SHP77 (cell line): ENCODE measurements at regions not wholly inside any gene's neighbourhood (a gene's known extent, or its start where the extent isn't known, plus 50 kb on each side); places are given as distances from the start of the nearest gene placed in this dataset.
"Not testable (repeated sequence)": the region's sequence is repeated elsewhere in the genome, so short reads cannot be mapped to it uniquely, and the experiment has no call there.

Source experiments
- DNase-seq, 2 experiments: peaks; one replicate each; lab custom pipeline; 2025; lab: John Stamatoyannopoulos, UW

DNA sequence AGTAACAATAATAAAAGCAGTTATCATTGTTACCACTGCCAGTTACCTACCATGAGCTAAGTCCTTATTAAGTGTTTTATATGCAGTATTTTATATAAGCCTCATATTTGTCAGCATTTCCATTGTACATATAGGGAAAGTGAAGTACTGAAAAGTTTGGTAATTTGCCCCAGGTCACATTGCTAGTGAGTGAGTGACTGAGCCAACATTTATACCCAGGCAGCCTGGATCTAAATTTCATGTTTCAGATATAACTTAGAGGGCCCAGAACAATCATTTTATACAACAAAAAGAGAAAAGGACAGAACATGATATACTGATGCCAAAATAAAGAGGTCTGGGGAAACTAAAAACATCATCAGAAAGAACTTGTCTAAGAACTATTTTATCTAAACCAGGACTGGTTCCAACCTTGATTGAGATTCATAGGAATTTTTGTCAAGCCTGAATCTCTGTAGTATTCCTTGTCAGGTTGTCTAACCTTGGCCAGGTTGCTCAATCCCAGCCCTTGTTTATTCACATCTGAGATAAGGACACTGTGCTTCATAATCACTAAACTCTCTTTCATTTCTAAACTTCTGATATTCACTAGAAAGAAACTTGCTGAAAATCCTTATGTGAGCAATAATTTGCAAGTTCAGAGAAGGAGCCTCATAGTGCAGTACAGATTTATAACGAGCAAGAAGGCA lies 308.2 kb downstream of the IPMK start:
- DNase-seq: no peak

GRCh38 chr10:57955076-57955475 lies 312.6 kb downstream of the IPMK start:
- no peak for DNase-seq

- DNase-seq: no peak
These were observed 315.0 kb downstream of the IPMK start for GRCh38 chr10:57952741-57953140.

- DNase-seq: no peak
These were observed 317.2 kb downstream of the IPMK start for GRCh38 chr10:57950442-57950974.

- no peak for DNase-seq
These were observed 318.9 kb downstream of the IPMK start for GRCh38 chr10:57948796-57949195.

GRCh38 chr10:57946833-57947232 lies 320.9 kb downstream of the IPMK start:
- no peak for DNase-seq

- DNase-seq: no peak
These were observed 324.0 kb downstream of the IPMK start for GRCh38 chr10:57943701-57944100.

- DNase-seq: no peak
These were observed 342.6 kb downstream of the IPMK start for GRCh38 chr10:57925045-57925444.

DNA sequence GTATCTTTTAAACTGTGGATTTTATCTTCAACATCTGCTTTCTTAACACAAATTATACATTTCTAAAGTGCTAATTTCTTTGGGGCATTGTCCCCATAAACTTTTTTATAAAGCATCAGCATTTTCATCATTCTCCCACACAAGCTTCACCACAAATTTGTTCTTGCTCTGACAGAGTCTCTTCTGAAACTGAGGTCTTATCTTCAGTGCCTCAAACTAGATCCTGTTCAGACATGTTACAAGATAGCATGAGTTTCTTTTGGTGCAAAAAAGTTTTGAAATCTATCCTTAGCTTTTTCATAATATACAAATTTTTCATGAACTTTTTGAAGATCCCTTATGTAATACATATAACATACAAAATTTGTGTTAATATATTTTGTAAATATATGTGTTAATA lies 346.6 kb downstream of the IPMK start:
- DNase-seq: no peak

DNA sequence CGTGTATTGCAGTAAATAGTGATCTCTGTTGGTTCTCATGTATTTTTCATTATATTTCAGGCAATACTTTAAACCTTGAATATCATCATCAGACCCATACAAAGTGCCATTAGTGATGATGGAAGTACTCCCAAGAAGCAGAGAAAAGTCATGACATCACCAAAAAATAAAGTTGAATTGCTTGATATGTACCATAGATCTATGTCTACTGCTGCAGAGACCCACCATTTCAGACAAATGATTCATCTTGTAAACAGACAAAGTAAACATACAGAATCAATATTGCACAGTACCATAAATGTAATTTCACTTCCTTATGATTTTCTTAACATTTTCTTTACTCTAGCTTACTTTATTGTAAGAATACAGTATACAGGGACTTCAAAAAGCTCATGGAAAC lies 347.8 kb downstream of the IPMK start:
- DNase-seq: no peak

- no peak for DNase-seq
These were observed 350.7 kb downstream of the IPMK start for GRCh38 chr10:57917019-57917418.

DNA sequence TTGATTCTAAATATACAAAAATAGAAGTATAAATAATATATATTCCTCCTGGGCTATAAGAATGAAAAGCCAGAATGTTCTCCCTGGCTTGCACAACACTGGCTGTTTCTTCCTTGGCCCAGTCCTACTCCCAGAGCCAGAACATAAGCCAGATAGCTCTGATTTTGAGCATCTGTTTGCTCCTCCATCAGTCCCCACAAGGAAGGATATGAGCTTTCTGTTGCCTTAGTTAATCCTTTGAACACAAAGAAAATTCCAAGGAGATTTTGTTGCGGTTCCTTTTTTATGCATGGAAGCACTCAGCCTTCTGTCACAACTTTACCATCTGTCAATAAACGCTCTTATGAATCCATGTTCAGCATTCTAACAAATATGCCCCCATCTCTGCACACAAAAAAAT lies 361.8 kb downstream of the IPMK start:
- no peak for DNase-seq

GRCh38 chr10:57905010-57905409 lies 362.7 kb downstream of the IPMK start:
- DNase-seq: no peak

DNA sequence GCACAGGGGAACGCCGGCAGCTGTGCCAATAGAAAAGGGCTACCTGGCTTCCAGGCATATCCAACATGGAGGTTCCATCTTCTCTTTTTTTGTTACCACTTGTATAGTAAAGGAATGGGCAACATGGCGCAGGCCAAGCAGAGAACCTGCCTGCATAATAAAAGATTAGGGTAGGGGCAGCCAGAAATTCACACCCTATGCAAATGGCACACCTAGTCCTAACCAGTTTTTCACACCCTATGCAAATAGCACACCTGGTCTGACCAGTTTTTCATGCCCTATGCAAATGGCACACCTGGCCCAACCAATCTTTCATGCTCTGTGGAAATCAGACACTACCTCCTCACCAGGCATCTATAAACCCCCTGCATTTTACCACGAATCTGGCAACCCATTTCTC lies 369.5 kb downstream of the IPMK start:
- no peak for DNase-seq

DNA sequence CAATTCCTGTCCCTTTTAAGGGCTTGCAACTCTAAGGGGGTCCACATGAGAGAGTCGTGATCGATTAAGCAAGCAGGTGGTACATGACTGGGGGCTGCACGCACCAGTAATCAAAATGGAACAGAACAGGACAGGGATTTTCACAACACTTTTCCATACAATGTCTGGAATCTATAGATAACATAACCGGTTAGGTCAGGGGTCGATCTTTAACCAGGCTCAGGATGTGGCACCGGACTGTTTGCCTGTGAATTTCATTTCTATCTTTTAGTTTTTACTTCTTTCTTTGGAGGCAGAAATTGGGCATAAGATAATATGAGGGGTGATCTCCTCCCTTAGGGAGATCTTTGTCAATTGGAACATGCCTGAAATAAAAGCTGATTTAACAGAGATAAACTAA lies 370.1 kb downstream of the IPMK start:
- no peak for DNase-seq

- no peak for DNase-seq
These were observed 373.3 kb downstream of the IPMK start for GRCh38 chr10:57894361-57894760.

DNA sequence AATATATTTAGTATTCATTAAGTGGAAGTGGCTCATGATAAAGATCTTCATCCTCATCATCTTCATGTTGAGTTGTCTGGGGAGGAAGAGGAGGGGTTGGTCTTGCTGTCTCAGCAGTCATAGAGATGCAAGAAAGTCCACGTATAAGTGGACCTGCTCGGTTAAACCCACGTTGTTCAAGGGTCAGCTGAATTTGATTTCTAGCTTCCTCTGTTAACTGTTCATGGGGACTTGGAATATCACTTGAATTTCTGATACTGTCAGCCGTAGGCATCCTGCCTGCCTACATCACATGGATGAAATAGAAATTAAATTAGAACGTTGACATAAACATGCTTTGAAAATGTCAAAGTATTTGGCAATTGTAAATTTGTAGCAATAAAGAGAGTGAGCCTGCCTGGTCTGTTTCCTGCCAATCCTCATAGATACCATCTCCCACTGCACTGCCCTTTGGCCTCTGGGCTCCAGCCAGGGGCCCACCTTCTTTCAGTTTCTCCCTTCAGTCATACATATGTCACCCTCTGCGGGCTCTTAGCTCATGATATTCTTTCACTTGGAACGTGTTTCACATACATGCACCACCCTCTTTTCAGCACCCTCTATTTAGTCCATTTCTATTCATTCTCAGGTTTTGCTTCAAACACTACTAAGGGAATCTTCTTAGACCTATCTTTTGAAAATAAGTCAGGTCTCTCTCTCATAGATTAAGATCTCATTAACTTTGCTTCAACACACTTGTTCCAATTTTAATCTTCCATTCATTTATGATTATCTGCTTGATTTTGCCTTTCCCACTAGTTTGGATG lies 376.3 kb downstream of the IPMK start:
- no peak for DNase-seq

- DNase-seq: no peak
These were observed 377.0 kb downstream of the IPMK start for GRCh38 chr10:57890691-57891090.

DNA sequence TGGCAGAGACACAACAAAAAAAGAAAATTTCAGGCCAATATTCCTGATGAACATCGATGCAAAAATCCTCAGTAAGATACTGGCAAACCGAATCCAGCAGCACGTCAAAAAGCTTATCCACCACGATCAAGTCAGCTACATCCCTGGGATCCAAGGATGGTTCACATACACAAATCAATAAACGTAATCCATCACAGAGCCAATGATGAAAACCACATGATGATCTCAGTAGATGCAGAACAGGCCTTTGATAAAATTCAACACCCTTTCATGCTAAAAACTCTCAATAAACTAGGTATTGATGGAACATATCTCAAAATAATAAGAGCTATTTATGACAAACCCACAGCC lies 382.1 kb downstream of the IPMK start:
- not testable (repeated sequence) for DNase-seq

DNA sequence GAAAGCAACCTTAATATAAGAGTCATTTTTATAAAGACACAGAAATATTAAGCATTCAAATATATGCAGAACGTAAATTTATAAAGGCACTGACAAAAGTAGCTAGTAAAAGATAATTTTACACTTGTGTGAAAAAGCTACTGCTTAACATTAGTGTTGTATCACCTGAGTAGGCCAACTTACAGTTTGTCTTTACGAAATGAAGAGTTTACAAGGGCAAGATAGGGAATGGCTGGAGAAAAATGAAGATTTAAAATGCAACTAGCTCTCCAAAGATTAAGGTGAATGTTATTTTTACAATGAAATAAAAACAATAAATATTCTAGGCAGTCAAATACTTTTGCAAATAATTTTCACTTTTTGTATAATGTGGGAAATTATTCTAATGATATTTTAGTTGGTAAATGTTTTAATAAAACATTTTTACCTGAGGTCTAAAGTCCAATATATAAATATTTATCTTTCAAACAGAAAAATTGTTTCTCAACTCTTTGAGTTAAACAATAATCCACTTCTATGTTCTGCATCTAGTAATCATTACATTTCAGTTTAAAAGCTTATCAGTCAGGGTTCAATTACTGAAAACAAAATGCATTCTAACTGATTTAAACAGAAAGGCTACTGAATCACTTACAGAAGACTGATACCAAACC lies 382.6 kb downstream of the IPMK start:
- no peak for DNase-seq

DNA sequence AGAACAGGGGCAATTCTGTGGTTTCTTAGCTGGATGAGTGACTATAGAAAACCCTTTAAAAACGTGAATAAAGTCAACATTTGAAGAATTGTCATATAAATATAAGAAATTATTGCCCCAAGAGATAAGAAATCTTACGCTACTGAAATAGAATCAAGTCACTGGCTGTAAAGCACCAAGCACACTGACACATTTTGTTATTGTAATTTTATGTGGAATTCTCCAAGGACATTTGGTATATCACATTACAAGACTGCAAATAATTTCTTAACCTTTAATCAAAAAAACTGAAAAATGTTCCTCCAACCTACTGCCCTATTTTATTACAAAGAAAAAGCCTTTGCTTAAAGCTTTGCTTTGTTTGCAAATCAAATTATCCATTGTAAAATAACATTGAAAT lies 383.3 kb downstream of the IPMK start:
- no peak for DNase-seq

DNA sequence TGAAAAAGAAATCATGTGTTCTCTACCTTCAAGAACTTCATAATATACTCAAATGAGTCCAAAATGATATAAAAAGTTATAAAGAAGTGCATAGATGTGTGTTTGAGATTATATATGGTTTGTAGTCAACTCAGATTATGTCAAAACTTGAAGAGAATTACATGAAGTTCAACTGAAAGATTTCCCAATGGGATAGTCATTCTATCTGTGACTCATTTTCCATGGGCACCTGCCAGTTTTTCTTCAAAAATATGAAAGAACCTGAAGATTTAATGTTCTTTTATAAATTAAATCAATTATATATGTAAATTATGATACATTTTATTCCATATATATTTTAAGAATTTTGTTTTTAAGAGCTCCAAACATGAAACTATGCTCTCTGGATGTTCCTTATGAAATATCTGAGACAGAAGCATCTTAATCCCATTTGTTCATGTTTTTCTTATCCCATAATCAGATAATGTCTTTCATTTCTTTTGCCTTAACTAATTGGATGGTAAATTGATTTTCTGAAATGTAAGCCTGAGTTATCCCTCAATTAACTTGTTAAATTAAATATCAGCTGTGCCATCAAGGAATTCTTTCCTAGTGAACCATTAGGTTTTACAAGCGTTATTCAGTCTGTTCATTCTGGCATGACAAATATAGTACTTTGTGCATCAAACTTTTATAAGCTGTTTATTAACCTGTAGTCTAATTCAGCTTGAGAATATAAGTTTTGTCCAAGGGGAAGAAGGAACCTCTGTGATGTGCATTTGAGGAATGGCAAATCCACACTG lies 387.1 kb downstream of the IPMK start:
- no peak for DNase-seq
